ENCODE measurements at regions not wholly inside any gene's neighbourhood (a gene's known extent, or its start where the extent isn't known, plus 50 kb on each side); places are given as distances from the start of the nearest gene placed in this dataset.

DNA sequence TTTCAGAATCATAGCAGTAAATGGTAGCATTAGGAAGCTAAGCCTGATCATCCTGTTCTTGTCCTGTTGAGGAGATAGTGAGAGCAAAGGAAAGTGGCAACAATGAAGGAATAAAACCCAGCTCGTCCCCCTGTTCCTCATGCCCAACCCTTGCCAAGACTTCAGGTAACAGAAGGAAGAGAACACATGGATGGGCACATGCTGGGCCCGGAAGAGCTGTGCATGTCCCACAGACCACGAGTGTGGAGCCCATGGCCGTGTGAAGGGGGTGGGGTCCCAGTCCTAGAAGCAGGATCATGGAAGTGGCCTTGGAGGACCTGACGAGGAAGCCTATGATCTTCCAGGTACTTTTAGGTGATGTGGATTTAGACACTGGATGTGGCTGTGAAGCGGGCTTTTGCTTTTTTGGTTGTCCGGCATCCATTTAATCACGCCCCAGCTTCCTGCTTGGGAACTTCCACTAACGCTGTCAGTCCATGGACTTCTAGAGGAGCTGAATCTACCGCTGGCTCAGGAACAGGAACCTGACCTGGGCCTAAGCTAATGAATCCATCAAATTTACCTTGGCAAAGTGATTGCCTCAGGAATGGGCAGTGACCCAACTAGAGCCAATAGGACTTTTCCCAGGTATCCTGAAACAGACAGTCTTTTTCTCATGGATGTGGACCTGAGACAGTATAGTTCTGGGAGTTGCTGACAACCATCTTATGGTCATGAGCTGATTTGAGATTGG, 79.3 kb upstream of the ARMC2 start:
- TF ChIP-seq, protein P1, sequence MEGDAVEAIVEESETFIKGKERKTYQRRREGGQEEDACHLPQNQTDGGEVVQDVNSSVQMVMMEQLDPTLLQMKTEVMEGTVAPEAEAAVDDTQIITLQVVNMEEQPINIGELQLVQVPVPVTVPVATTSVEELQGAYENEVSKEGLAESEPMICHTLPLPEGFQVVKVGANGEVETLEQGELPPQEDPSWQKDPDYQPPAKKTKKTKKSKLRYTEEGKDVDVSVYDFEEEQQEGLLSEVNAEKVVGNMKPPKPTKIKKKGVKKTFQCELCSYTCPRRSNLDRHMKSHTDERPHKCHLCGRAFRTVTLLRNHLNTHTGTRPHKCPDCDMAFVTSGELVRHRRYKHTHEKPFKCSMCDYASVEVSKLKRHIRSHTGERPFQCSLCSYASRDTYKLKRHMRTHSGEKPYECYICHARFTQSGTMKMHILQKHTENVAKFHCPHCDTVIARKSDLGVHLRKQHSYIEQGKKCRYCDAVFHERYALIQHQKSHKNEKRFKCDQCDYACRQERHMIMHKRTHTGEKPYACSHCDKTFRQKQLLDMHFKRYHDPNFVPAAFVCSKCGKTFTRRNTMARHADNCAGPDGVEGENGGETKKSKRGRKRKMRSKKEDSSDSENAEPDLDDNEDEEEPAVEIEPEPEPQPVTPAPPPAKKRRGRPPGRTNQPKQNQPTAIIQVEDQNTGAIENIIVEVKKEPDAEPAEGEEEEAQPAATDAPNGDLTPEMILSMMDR (IDR thresholded peaks at IDR 0.05; ENCODE audit: low read depth, low read length): no peak
- no peak overlapping the region for H3K4me3 ChIP-seq (ENCODE audit: low read depth, low read length)

- H3K4me3 ChIP-seq (ENCODE audit: low read depth, low read length): no peak overlapping the region
- TF ChIP-seq, protein P1 (IDR thresholded peaks at IDR 0.05; ENCODE audit: low read depth, low read length): no peak
Measured at GRCh38 chr6:108771421-108771820, 76.8 kb upstream of the ARMC2 start.

DNA sequence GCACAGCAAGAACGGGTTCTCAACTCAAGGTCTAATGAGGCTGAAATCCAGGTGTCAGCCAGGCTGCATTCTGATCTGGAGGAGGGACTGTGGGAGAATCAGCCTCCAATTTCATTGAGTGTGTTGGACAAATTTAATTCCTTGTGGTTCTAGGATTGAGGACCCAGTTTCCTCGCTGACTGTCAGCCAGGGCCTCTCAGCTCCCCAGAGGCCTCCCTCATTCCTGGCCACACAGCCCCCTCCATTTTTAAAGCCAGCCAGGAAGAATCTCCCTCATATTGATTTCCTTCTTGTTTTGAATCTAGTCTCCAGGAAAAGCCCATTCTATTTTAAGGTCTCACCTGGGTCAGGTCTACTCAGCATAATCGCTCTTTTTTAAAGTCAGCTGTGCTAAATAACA, 73.7 kb upstream of the ARMC2 start:
- no peak overlapping the region for H3K4me3 ChIP-seq (ENCODE audit: low read depth, low read length)
- TF ChIP-seq, protein P1 (IDR thresholded peaks at IDR 0.05; ENCODE audit: low read depth, low read length): no peak

- no peak overlapping the region for H3K4me3 ChIP-seq (ENCODE audit: low read depth, low read length)
- TF ChIP-seq, protein P1 (IDR thresholded peaks at IDR 0.05; ENCODE audit: low read depth, low read length): no peak
Measured at GRCh38 chr6:108777536-108777935, 70.7 kb upstream of the ARMC2 start.

GRCh38 chr6:108778421-108779186, 69.6 kb upstream of the ARMC2 start:
- H3K4me3 ChIP-seq (ENCODE audit: low read depth, low read length): no peak overlapping the region
- TF ChIP-seq, protein P1 (IDR thresholded peaks at IDR 0.05; ENCODE audit: low read depth, low read length): no peak

GRCh38 chr6:108779536-108780275, 68.5 kb upstream of the ARMC2 start:
- H3K4me3 ChIP-seq (ENCODE audit: low read depth, low read length): no peak overlapping the region
- TF ChIP-seq, protein P1 (IDR thresholded peaks at IDR 0.05; ENCODE audit: low read depth, low read length): no peak

Measured in WI38 (cell line).